Vagina (tissue), 2 donors: ENCODE measurements at regions not wholly inside any gene's neighbourhood (a gene's known extent, or its start where the extent isn't known, plus 50 kb on each side); places are given as distances from the start of the nearest gene placed in this dataset.

Source experiments
- CTCF ChIP-seq, 3 experiments: fragments of 450-650 bp in 2 of 3; fragments of 200-600 bp in 1 of 3; sonication (generic) in 1 of 3; IDR thresholded peaks; one replicate each; pipeline ENCODE4 v1.5.1; 2017 to 2019; ENCODE audit warnings: antibody characterized with exemption in 3 of 3, mild to moderate bottlenecking in 2 of 3, moderate library complexity in 2 of 3
- POLR2A ChIP-seq, 2 donors: fragments of 450-650 bp; IDR thresholded peaks; one replicate each; pipeline ENCODE4 v1.6.1; 2017; ENCODE audit warnings: antibody characterized with exemption in 2 of 2, mild to moderate bottlenecking in 2 of 2, moderate library complexity in 2 of 2

GRCh38 chr17:36739208-36739607 is 137.8 kb downstream of the MRM1 start:
- no peak for TF ChIP-seq POLR2A (IDR thresholded peaks at IDR 0.05)
- TF ChIP-seq CTCF (IDR thresholded peaks at IDR 0.05): no peak
